Body of pancreas (tissue), 4 donors: ENCODE measurements at regions not wholly inside any gene's neighbourhood (a gene's known extent, or its start where the extent isn't known, plus 50 kb on each side); places are given as distances from the start of the nearest gene placed in this dataset.

Source experiments
- ATAC-seq: fragments of 150-250 bp; one replicate; pipeline ENCODE4 v1.9.1; 2016
- DNase-seq, 4 donors: peaks; one replicate each; pipeline ENCODE4 v3.0.0-alpha.2; 2019
- H3K27ac ChIP-seq, 4 donors: fragments of 200-600 bp; sonication (generic); 1 replicate in 3 of 4; 2 replicates in 1 of 4; pipeline versions ENCODE4 v1.5.1 to v1.6.1; 2016 to 2019; ENCODE audit warnings: mild to moderate bottlenecking in 1 of 4, mixed read lengths in 1 of 4, moderate library complexity in 1 of 4
- H3K27me3 ChIP-seq, 2 donors: fragments of 200-600 bp; sonication (generic); one replicate each; pipeline ENCODE4 v1.6.0; 2016; ENCODE audit warnings: mild to moderate bottlenecking in 1 of 2
- H3K36me3 ChIP-seq, 2 donors: fragments of 200-600 bp; sonication (generic); replicated peaks in 1 of 2; 2 replicates each; pipeline ENCODE4 v1.5.1; 2016; ENCODE audit warnings: low read depth in 2 of 2; ENCODE audit not compliant: insufficient read depth in 1 of 2
- H3K4me1 ChIP-seq: fragments of 200-600 bp; sonication (generic); one replicate; pipeline ENCODE4 v1.6.0; 2016
- H3K4me3 ChIP-seq, 2 donors: fragments of 200-600 bp; sonication (generic); 1 replicate in 1 of 2; 2 replicates in 1 of 2; pipeline ENCODE4 v1.5.1; 2016 to 2019
- H3K9me3 ChIP-seq, 3 donors: fragments of 200-600 bp; sonication (generic); 1 replicate in 2 of 3; 2 replicates in 1 of 3; pipeline ENCODE4 v1.5.1; 2016
- CTCF ChIP-seq, 7 experiments: fragments of 450-650 bp in 4 of 7; fragments of 200-600 bp in 3 of 7; sonication (generic) in 3 of 7; IDR thresholded peaks; one replicate each; pipeline ENCODE4 v1.5.1; 2016 to 2019; ENCODE audit warnings: antibody characterized with exemption in 7 of 7
- POLR2A ChIP-seq, 3 donors: fragments of 450-650 bp; IDR thresholded peaks; one replicate each; pipeline ENCODE4 v1.6.1; 2016; ENCODE audit warnings: antibody characterized with exemption in 3 of 3, mild to moderate bottlenecking in 2 of 3
- WGBS, 2 donors: methylation state at CpG; one replicate each; pipeline ENCODE4 v1.1.5; 2017; 5-methylcytosine and 5-hydroxymethylcytosine counted together
- intact Hi-C: fragments of 100-400 bp; cut with DNase I; formaldehyde crosslinking; loops from one replicate; pipeline ENCODE4 v1.15.1; 2023

DNA sequence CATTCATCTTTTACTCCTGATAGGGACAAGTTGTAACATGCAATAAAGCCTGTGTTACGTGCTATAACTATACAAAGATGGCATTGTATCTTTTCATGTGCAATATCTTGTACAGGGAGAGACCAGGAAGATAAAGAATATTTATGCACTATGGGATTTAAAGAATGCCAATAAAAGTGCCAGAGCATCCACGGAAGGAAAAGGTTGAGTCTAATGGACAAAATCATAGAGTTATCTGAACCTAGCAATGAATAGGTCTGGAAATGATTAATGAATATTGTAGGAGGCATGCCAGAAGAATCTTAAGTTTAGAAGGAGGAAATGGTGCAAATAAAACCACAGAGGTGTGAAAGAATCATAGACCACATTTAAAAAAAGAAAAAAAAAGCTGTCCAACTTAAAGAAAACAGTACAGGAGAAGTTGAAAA is 263.9 kb downstream of the KCNC2 start:
- no peak overlapping the region for H3K4me3 ChIP-seq
- TF ChIP-seq CTCF (IDR thresholded peaks at IDR 0.05) (no peak), POLR2A (IDR thresholded peaks at IDR 0.05) (no peak)
- no peaks in the 10 kb centered on the region for H3K4me1 ChIP-seq
- H3K9me3 ChIP-seq, result no peaks in the 10 kb centered on the region
- no peaks in the 10 kb centered on the region for H3K36me3 ChIP-seq
- DNase-seq (no peak), ATAC-seq (no peak)
- WGBS, 2 donors, result 24 to 28% methylated on average over 2 of the region's 2 CpGs
- peak overlapping the region in 1 of 4 donors; percentile 26 for H3K27ac ChIP-seq
- intact Hi-C loops, result no loop called here
- no peaks in the 10 kb centered on the region for H3K27me3 ChIP-seq

DNA sequence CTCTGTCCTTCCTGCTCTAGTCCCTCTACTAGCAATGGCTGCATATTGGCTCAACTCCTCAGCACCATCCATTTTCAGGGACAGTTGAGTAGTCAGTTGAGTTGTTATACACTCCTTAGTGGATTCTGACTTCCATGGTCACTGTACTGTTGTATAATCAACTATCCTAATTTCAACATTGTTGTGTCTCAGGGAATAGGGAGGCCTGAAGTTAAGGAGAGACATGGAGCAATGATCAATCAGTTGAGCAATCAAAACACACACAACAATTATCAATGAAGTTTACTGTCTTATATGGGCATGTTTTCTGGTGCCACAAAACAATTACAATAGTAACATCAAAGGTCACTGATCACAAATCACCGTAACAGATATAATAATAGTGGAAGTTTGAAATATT is 255.9 kb downstream of the KCNC2 start:
- no peak for TF ChIP-seq POLR2A (IDR thresholded peaks at IDR 0.05)
- no peak for TF ChIP-seq CTCF (IDR thresholded peaks at IDR 0.05)
- no peaks in the 10 kb centered on the region for H3K36me3 ChIP-seq
- intact Hi-C loops, result no loop called here
- WGBS, 2 donors, result 74 to 97% methylated on average over 1 of the region's 1 CpG
- DNase-seq (no peak), ATAC-seq (no peak)
- H3K9me3 ChIP-seq, result peaks cover 0 to 6% (median 0%) of the 10 kb centered on the region in 3 donors
- H3K27me3 ChIP-seq, result no peaks in the 10 kb centered on the region
- H3K27ac ChIP-seq, result no peak overlapping the region
- H3K4me1 ChIP-seq, result no peaks in the 10 kb centered on the region
- no peak overlapping the region for H3K4me3 ChIP-seq

DNA sequence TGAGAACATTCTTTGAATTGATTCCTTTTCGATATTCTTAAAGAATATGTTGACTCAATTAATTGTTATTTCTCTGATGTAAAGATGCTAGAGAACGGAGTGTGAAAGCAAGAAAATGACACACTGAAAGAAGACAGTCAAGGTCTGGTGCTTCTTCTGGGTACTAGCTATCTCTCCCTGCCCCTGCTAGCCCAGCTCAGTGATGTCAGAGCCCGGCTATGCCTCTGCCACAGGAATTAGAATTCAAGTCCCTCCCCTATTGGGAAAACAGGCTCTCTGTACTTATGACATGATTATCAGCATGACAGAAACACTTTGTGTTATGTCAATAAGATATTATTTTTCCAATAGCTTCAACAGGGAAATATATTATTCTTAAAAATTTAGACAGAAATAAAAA is 252.4 kb downstream of the KCNC2 start:
- Histone ChIP-seq H3K36me3 (no peaks in the 10 kb centered on the region), H3K27me3 (no peaks in the 10 kb centered on the region), H3K4me3 (no peak overlapping the region), H3K27ac (no peak overlapping the region), H3K4me1 (peaks cover under 1% of the 10 kb centered on the region), H3K9me3 (peaks cover 0 to 6% (median 0%) of the 10 kb centered on the region in 3 donors)
- 69 to 74% methylated on average over 3 of the region's 3 CpGs for WGBS, 2 donors
- ATAC-seq (no peak), DNase-seq (no peak)
- intact Hi-C loops, result no loop called here
- no peak for TF ChIP-seq CTCF (IDR thresholded peaks at IDR 0.05)
- TF ChIP-seq POLR2A (IDR thresholded peaks at IDR 0.05), result no peak

DNA sequence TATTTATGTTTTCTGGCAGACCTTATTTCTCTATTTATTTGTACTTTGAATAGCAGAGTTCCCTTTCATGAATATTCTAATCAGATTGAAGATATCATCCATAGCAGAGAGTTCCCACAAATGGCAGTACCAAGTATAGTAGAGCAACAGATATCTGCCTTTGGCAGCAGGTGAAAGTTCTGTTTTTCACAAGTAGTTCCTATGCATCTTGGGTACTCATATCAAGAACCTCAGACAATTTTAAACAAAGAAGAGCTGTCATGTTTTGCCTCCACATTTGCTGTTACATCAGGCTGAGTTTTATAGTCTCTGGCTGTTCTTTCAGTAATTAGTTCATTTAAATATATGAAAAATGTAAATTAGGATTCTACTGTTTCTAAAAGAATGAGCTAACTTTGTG is 252.0 kb downstream of the KCNC2 start:
- no peak overlapping the region for H3K4me3 ChIP-seq
- H3K9me3 ChIP-seq, result peaks cover 0 to 6% (median 0%) of the 10 kb centered on the region in 3 donors
- TF ChIP-seq POLR2A (IDR thresholded peaks at IDR 0.05) (no peak), CTCF (IDR thresholded peaks at IDR 0.05) (no peak)
- H3K4me1 ChIP-seq, result peaks cover 5% of the 10 kb centered on the region
- DNase-seq (no peak), ATAC-seq (no peak)
- intact Hi-C loops, result no loop called here
- H3K27me3 ChIP-seq, result no peaks in the 10 kb centered on the region
- no peaks in the 10 kb centered on the region for H3K36me3 ChIP-seq
- H3K27ac ChIP-seq, result no peak overlapping the region

DNA sequence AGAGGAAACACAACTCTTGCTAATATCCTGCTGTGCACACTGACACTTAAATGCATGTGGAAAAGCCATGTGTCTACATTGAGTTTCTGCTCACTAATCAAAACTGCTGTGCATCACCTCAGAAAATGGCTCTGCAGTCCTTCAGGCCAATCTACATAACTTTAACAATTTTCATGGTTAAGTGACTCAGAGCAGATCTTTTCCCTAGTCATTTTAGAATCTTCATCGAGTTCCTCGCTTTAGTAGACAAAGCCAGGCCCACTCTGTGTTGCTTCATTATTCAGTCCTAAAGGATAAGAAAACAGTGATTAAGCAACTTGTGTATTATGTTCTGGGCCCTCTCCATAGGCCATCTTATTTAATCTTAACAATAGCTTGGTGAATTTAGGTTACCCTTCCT is 250.0 kb downstream of the KCNC2 start:
- no peak for TF ChIP-seq POLR2A (IDR thresholded peaks at IDR 0.05)
- TF ChIP-seq CTCF (IDR thresholded peaks at IDR 0.05), result no peak
- Histone ChIP-seq H3K4me1 (peaks cover 22% of the 10 kb centered on the region), H3K36me3 (no peaks in the 10 kb centered on the region), H3K27ac (no peak overlapping the region), H3K4me3 (no peak overlapping the region), H3K9me3 (peaks cover 0 to 6% (median 0%) of the 10 kb centered on the region in 3 donors), H3K27me3 (no peaks in the 10 kb centered on the region)
- intact Hi-C loops, result no loop called here
- DNase-seq (no peak), ATAC-seq (no peak)
- 84 to 93% methylated on average over 2 of the region's 2 CpGs for WGBS, 2 donors
